Activated CD8-positive, alpha-beta T cell treated with anti-CD3 and anti-CD28 coated beads for 36 hours (primary cell): ENCODE measurements at regions not wholly inside any gene's neighbourhood (a gene's known extent, or its start where the extent isn't known, plus 50 kb on each side); places are given as distances from the start of the nearest gene placed in this dataset.

Experiments
- ATAC-seq: fragments of 200-7000 bp; cut with Tn5 transposase; one replicate; pipeline ENCODE4 v1.10.0; 2021; ENCODE audit warnings: mild to moderate bottlenecking, moderate library complexity
- CTCF ChIA-PET: fragments of 350-600 bp; sonication (Branson Sonifier 250); formaldehyde crosslinking; loops from one replicate; lab custom pipeline; 2021; ENCODE audit warnings: antibody characterized with exemption; lab: Charles Lee
- POLR2A ChIA-PET: fragments of 350-600 bp; sonication (Branson Sonifier 250); formaldehyde crosslinking; loops from one replicate; lab custom pipeline; 2021; ENCODE audit warnings: antibody characterized with exemption; lab: Charles Lee
- DNase-seq: peaks from one replicate; pipeline ENCODE4 v3.0.0-alpha.2; 2020
- H3K27ac Mint-ChIP-seq: one replicate; pipeline ENCODE4 v1.8.0; 2021; ENCODE audit warnings: mild to moderate bottlenecking, mixed read lengths
- H3K27me3 Mint-ChIP-seq: one replicate; pipeline ENCODE4 v1.8.0; 2021; ENCODE audit warnings: mixed read lengths
- H3K36me3 Mint-ChIP-seq: one replicate; pipeline ENCODE4 v1.8.0; 2021; ENCODE audit warnings: low read depth, mixed read lengths
- H3K4me1 Mint-ChIP-seq: one replicate; pipeline ENCODE4 v1.8.0; 2021; ENCODE audit warnings: low read depth, mixed read lengths
- H3K4me3 Mint-ChIP-seq: one replicate; pipeline ENCODE4 v1.8.0; 2021; ENCODE audit warnings: mild to moderate bottlenecking, moderate library complexity, mixed read lengths
- H3K9me3 Mint-ChIP-seq: one replicate; pipeline ENCODE4 v1.8.0; 2021; ENCODE audit warnings: mixed read lengths
- CTCF ChIP-seq: fragments of 200-600 bp; IDR thresholded peaks from one replicate; pipeline ENCODE4 v1.8.0; 2022; ENCODE audit warnings: antibody characterized with exemption, mild to moderate bottlenecking
- intact Hi-C: fragments of 100-400 bp; cut with micrococcal nuclease; formaldehyde crosslinking; loops from one replicate; pipeline ENCODE4 v1.10.0; 2022

- Mint-ChIP-seq H3K9me3 (no peaks in the 10 kb centered on the region), H3K27me3 (peaks cover 13% of the 10 kb centered on the region), H3K4me3 (no peak overlapping the region), H3K27ac (no peak overlapping the region), H3K36me3 (no peaks in the 10 kb centered on the region), H3K4me1 (no peaks in the 10 kb centered on the region)
- no peak for ATAC-seq
- no peak for DNase-seq
- intact Hi-C loops, result no loop called here
- no peak for TF ChIP-seq CTCF
- ChIA-PET CTCF (interaction anchor here (1.9 kb wide), 1 partner anchor 24 kb away, joined by 5 read pairs; no protein-coding TSS in a partner anchor), POLR2A (no interaction called here)
Measured at GRCh38 chr2:120656273-120656950, 79.3 kb upstream of the GLI2 start.

- no peak overlapping the region for H3K27ac Mint-ChIP-seq
- TF ChIP-seq CTCF, result no peak
- H3K4me1 Mint-ChIP-seq, result no peaks in the 10 kb centered on the region
- ATAC-seq, result no peak
- H3K9me3 Mint-ChIP-seq, result no peaks in the 10 kb centered on the region
- ChIA-PET CTCF (interaction anchor here (1.5 kb wide), 1 partner anchor 22 kb away, joined by 3 read pairs; no protein-coding TSS in a partner anchor), POLR2A (no interaction called here)
- H3K4me3 Mint-ChIP-seq, result no peak overlapping the region
- no peak for DNase-seq
- H3K27me3 Mint-ChIP-seq, result peaks cover 13% of the 10 kb centered on the region
- intact Hi-C loops, result no loop called here
- no peaks in the 10 kb centered on the region for H3K36me3 Mint-ChIP-seq
Measured at GRCh38 chr2:120658042-120658769, 77.5 kb upstream of the GLI2 start.

- no peaks in the 10 kb centered on the region for H3K9me3 Mint-ChIP-seq
- H3K4me1 Mint-ChIP-seq, result no peaks in the 10 kb centered on the region
- POLR2A ChIA-PET, result no interaction called here
- no peak for DNase-seq
- peaks cover 10% of the 10 kb centered on the region for H3K27me3 Mint-ChIP-seq
- H3K4me3 Mint-ChIP-seq, result no peak overlapping the region
- intact Hi-C loops, result no loop called here
- no peaks in the 10 kb centered on the region for H3K36me3 Mint-ChIP-seq
- CTCF ChIA-PET, result interaction anchor here (1.5 kb wide), 1 partner anchor 22 kb away, joined by 3 read pairs; no protein-coding TSS in a partner anchor
- ATAC-seq, result no peak
- no peak for TF ChIP-seq CTCF
- H3K27ac Mint-ChIP-seq, result no peak overlapping the region
Measured at GRCh38 chr2:120658770-120659158, 76.9 kb upstream of the GLI2 start.

- peaks cover 10% of the 10 kb centered on the region for H3K27me3 Mint-ChIP-seq
- H3K27ac Mint-ChIP-seq, result no peak overlapping the region
- ATAC-seq, result no peak
- H3K4me1 Mint-ChIP-seq, result no peaks in the 10 kb centered on the region
- H3K36me3 Mint-ChIP-seq, result no peaks in the 10 kb centered on the region
- no peak for TF ChIP-seq CTCF
- ChIA-PET CTCF (interaction anchor here (1.3 kb wide), 1 partner anchor 10 kb away, joined by 3 read pairs; no protein-coding TSS in a partner anchor), POLR2A (no interaction called here)
- intact Hi-C loops, result no loop called here
- no peak for DNase-seq
- H3K4me3 Mint-ChIP-seq, result no peak overlapping the region
- no peaks in the 10 kb centered on the region for H3K9me3 Mint-ChIP-seq
Measured at GRCh38 chr2:120659275-120659977, 76.2 kb upstream of the GLI2 start.
